Thyroid gland (tissue), 4 donors: ENCODE measurements at regions not wholly inside any gene's neighbourhood (a gene's known extent, or its start where the extent isn't known, plus 50 kb on each side); places are given as distances from the start of the nearest gene placed in this dataset.
"Not testable (repeated sequence)": the region's sequence is repeated elsewhere in the genome, so short reads cannot be mapped to it uniquely, and the experiment has no call there.

ENCODE experiments used
- DNase-seq, 2 donors: peaks; one replicate each; pipeline ENCODE4 v3.0.0-alpha.2; 2019
- H3K27ac ChIP-seq, 3 donors: fragments of 200-600 bp; sonication (generic); 1 replicate in 2 of 3; 2 replicates in 1 of 3; pipeline ENCODE4 v1.5.1; 2016 to 2019; ENCODE audit warnings: mild to moderate bottlenecking in 1 of 3, moderate library complexity in 1 of 3
- H3K27me3 ChIP-seq: fragments of 200-600 bp; sonication (generic); one replicate; pipeline ENCODE4 v1.5.1; 2019
- H3K36me3 ChIP-seq, 2 donors: fragments of 200-600 bp; sonication (generic); one replicate each; pipeline ENCODE4 v1.5.1; 2016 to 2019
- H3K4me1 ChIP-seq, 2 donors: fragments of 200-600 bp; sonication (generic); one replicate each; pipeline ENCODE4 v1.5.1; 2017 to 2019
- H3K4me3 ChIP-seq, 3 donors: fragments of 200-600 bp; sonication (generic); replicated peaks in 1 of 3; 1 replicate in 2 of 3; 2 replicates in 1 of 3; pipeline ENCODE4 v1.5.1; 2016; ENCODE audit warnings: mild to moderate bottlenecking in 1 of 3
- H3K9me3 ChIP-seq: fragments of 200-600 bp; sonication (generic); one replicate; pipeline ENCODE4 v1.5.1; 2017
- CTCF ChIP-seq, 6 experiments: fragments of 200-600 bp in 3 of 6; fragments of 450-650 bp in 3 of 6; sonication (generic) in 3 of 6; IDR thresholded peaks; one replicate each; pipeline ENCODE4 v1.5.1; 2016 to 2019; ENCODE audit warnings: antibody characterized with exemption in 6 of 6, mild to moderate bottlenecking in 2 of 6, inconsistent platforms in 1 of 6, moderate library complexity in 1 of 6
- POLR2A ChIP-seq, 2 donors: fragments of 450-650 bp; IDR thresholded peaks; one replicate each; pipeline ENCODE4 v1.6.1; 2017; ENCODE audit warnings: antibody characterized with exemption in 2 of 2, mild to moderate bottlenecking in 2 of 2, moderate library complexity in 1 of 2
- WGBS, 2 donors: methylation state at CpG; one replicate each; pipeline ENCODE4 v1.1.5; 2017; 5-methylcytosine and 5-hydroxymethylcytosine counted together
- intact Hi-C: fragments of 100-400 bp; cut with DNase I; formaldehyde crosslinking; loops from one replicate; pipeline ENCODE4 v1.15.1; 2023

GRCh38 chr2:138066139-138066806 is 102.0 kb downstream of the HNMT start:
- no peak for DNase-seq
- intact Hi-C loops: no loop called here
- Histone ChIP-seq H3K4me1 (no peaks in the 10 kb centered on the region), H3K9me3 (no peaks in the 10 kb centered on the region), H3K36me3 (no peaks in the 10 kb centered on the region), H3K27me3 (no peaks in the 10 kb centered on the region), H3K4me3 (no peak overlapping the region), H3K27ac (no peak overlapping the region)
- 95 to 99% methylated on average over 3 of the region's 3 CpGs for WGBS, 2 donors
- TF ChIP-seq POLR2A (IDR thresholded peaks at IDR 0.05): no peak
- TF ChIP-seq CTCF (IDR thresholded peaks at IDR 0.05): no peak

DNA sequence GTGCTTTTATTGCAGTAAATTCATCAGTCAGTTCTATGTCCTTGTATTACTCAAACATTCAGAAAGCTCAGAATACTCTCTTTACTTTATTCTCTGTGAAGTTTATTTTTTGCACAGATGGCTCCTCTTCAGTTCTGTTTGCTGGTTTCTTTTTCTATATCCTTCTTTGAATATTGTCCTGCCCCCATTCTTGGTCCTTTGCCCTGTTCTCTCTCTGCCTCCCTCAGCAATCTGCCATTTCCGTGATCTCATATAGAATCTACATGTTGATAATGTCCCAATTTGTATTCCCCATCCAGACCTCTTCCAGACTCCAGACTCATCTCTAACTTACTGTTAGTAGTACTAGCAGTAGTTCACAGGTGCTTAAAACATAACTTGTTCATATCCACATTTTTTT is 102.6 kb downstream of the HNMT start:
- Histone ChIP-seq H3K27ac (no peak overlapping the region), H3K4me3 (no peak overlapping the region), H3K4me1 (no peaks in the 10 kb centered on the region), H3K36me3 (no peaks in the 10 kb centered on the region), H3K9me3 (no peaks in the 10 kb centered on the region), H3K27me3 (no peaks in the 10 kb centered on the region)
- no peak for DNase-seq
- TF ChIP-seq CTCF (IDR thresholded peaks at IDR 0.05): no peak
- TF ChIP-seq POLR2A (IDR thresholded peaks at IDR 0.05): no peak
- intact Hi-C loops: no loop called here
- WGBS, 2 donors: 98% methylated on average over 1 of the region's 1 CpG

GRCh38 chr2:138068669-138069068 is 104.4 kb downstream of the HNMT start:
- WGBS, 2 donors: 69 to 71% methylated on average over 2 of the region's 2 CpGs
- H3K36me3 ChIP-seq, intact Hi-C loops, H3K4me3 ChIP-seq, H3K9me3 ChIP-seq, DNase-seq, H3K27ac ChIP-seq, H3K4me1 ChIP-seq, H3K27me3 ChIP-seq: not testable (repeated sequence)

GRCh38 chr2:138071042-138071719 is 106.9 kb downstream of the HNMT start:
- 77 to 89% methylated on average over 6 to 7 of the region's 7 CpGs for WGBS, 2 donors
- H3K4me3 ChIP-seq, H3K4me1 ChIP-seq, H3K36me3 ChIP-seq, H3K27me3 ChIP-seq, H3K27ac ChIP-seq, DNase-seq, H3K9me3 ChIP-seq: not testable (repeated sequence)
- intact Hi-C loops: loop anchor here (5.0 kb wide), 1 partner anchor 119 kb away; no protein-coding TSS in a partner anchor

GRCh38 chr2:138071720-138072719 is 107.7 kb downstream of the HNMT start:
- intact Hi-C loops: loop anchor here (5.0 kb wide), 1 partner anchor 120 kb away; no protein-coding TSS in a partner anchor
- 43 to 46% methylated on average over 7 of the region's 7 CpGs for WGBS, 2 donors

More at GRCh38 chr2:138071720-138072719, 107.7 kb downstream of the HNMT start:
- no peaks in the 10 kb centered on the region for H3K36me3 ChIP-seq
- H3K4me3 ChIP-seq: no peak overlapping the region
- H3K4me1 ChIP-seq: no peaks in the 10 kb centered on the region
- TF ChIP-seq POLR2A (IDR thresholded peaks at IDR 0.05) (no peak), CTCF (IDR thresholded peaks at IDR 0.05) (no peak)
- DNase-seq: no peak
- H3K9me3 ChIP-seq: no peaks in the 10 kb centered on the region
- H3K27ac ChIP-seq: no peak overlapping the region
- H3K27me3 ChIP-seq: no peaks in the 10 kb centered on the region
